Fibroblast of lung (primary cell): ENCODE measurements at regions not wholly inside any gene's neighbourhood (a gene's known extent, or its start where the extent isn't known, plus 50 kb on each side); places are given as distances from the start of the nearest gene placed in this dataset.

Source experiments
- CTCF ChIP-seq, 2 donors: IDR thresholded peaks in 1 of 2; conservative IDR thresholded peaks in 1 of 2; 1 replicate in 1 of 2; 2 replicates in 1 of 2; pipeline ENCODE4 v1.5.1; 2011 to 2012; ENCODE audit warnings: low read length in 2 of 2, control low read depth in 1 of 2, inconsistent platforms in 1 of 2, low read depth in 1 of 2, mild to moderate bottlenecking in 1 of 2
- EZH2 ChIP-seq: IDR thresholded peaks from 2 replicates; pipeline ENCODE4 v1.5.1; 2012; ENCODE audit warnings: low read length, control low read depth, mild to moderate bottlenecking; ENCODE audit errors: missing control alignments

- TF ChIP-seq CTCF (conservative IDR thresholded peaks at IDR 0.05 in 1 of 2, IDR thresholded peaks at IDR 0.05 in 1 of 2; ENCODE audit: low read depth in 1 of 2, low read length in 2 of 2) (no peak), EZH2 (no peak)
Observed at GRCh38 chr1:82464362-82465001, 663.7 kb downstream of the ADGRL2 start.
